Mucosa of descending colon (tissue), 3 donors: ENCODE measurements at regions not wholly inside any gene's neighbourhood (a gene's known extent, or its start where the extent isn't known, plus 50 kb on each side); places are given as distances from the start of the nearest gene placed in this dataset.

Experiments used
- ATAC-seq: fragments of 200-7000 bp; cut with Tn5 transposase; one replicate; pipeline ENCODE4 v1.9.1; 2020; ENCODE audit warnings: mild to moderate bottlenecking, moderate library complexity
- DNase-seq, 3 donors: peaks; one replicate each; pipeline ENCODE4 v3.0.0-alpha.2; 2020
- H3K36me3 ChIP-seq: fragments of 200-600 bp; one replicate; pipeline ENCODE4 v1.8.0; 2021; ENCODE audit warnings: low read depth, mild to moderate bottlenecking
- H3K4me1 ChIP-seq: fragments of 200-600 bp; one replicate; pipeline ENCODE4 v1.8.0; 2021; ENCODE audit warnings: low read depth, mild to moderate bottlenecking
- H3K4me3 ChIP-seq: fragments of 200-600 bp; one replicate; pipeline ENCODE4 v1.8.0; 2021; ENCODE audit warnings: mild to moderate bottlenecking
- H3K9me3 ChIP-seq: fragments of 200-600 bp; one replicate; pipeline ENCODE4 v1.8.0; 2021; ENCODE audit warnings: mild to moderate bottlenecking
- intact Hi-C, 2 donors: fragments of 100-400 bp; cut with DNase I in 1 of 2; cut with micrococcal nuclease in 1 of 2; formaldehyde crosslinking; loops; one replicate each; pipeline versions ENCODE4 v1.11.0 to v1.11.1; 2022; cut with DNase I, micrococcal nuclease
- TF ChIP-seq, protein P1 (sequence below): fragments of 200-600 bp; IDR thresholded peaks from one replicate; pipeline ENCODE4 v1.8.0; 2022; ENCODE audit warnings: antibody characterized with exemption, mild to moderate bottlenecking
- donor health status: DM: no; HTN: no; CAD: no; lungs with moderate emphysema.
- donor health status: DM: no; HTN: no; CAD: no.
- donor health status: DM: no; HTN: yes; CAD: no.

DNA sequence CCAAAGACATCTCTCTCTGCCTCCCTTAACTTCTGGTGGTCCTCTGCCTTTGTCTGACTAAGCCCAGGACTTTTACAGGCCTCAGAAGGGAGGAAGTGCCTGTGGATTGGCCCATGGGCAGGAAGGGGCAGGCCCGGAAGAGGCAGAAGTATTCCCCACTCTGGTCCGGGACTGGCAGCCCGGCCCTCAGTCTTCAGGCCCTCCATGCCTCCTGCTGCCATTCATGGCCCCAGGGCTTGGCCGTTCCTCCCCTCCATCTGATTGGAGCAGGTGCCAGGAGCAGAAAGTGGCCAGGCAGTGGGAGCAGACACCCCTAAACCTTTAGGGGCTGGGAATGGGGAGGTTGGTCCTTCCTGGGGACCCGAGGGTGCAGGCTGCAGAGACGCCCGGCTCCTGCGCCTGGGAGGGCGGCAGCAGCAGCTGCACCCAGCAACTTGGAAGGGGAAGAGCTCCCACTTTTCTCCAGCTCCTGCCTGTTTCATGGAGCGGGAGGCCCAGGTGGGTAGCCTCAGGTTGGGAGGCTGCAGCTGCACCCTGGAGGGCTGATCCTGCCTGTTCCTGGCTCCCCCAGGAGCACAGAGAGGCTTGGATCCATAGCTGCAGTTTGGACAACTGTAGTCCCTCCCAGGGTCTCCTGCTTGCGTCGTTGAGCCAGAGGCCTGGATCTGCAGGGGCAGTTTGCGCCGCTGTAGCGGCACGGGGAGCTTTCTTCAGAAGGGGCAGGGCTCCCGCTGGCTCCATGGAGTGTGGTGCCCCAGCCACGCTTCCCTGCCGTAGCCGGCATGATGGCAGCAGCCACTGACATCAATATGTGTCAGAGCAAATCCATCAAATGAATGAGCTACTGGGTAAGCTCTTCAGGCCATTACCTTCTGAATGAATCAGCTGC, 661.5 kb upstream of the NUDT12 start:
- TF ChIP-seq, protein P1, sequence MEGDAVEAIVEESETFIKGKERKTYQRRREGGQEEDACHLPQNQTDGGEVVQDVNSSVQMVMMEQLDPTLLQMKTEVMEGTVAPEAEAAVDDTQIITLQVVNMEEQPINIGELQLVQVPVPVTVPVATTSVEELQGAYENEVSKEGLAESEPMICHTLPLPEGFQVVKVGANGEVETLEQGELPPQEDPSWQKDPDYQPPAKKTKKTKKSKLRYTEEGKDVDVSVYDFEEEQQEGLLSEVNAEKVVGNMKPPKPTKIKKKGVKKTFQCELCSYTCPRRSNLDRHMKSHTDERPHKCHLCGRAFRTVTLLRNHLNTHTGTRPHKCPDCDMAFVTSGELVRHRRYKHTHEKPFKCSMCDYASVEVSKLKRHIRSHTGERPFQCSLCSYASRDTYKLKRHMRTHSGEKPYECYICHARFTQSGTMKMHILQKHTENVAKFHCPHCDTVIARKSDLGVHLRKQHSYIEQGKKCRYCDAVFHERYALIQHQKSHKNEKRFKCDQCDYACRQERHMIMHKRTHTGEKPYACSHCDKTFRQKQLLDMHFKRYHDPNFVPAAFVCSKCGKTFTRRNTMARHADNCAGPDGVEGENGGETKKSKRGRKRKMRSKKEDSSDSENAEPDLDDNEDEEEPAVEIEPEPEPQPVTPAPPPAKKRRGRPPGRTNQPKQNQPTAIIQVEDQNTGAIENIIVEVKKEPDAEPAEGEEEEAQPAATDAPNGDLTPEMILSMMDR = no peak
- ATAC-seq = no peak
- Histone ChIP-seq H3K4me1 (no peaks in the 10 kb centered on the region), H3K36me3 (no peaks in the 10 kb centered on the region), H3K9me3 (no peaks in the 10 kb centered on the region), H3K4me3 (no peak overlapping the region)
- intact Hi-C loops = no loop called here
- no peak for DNase-seq

DNA sequence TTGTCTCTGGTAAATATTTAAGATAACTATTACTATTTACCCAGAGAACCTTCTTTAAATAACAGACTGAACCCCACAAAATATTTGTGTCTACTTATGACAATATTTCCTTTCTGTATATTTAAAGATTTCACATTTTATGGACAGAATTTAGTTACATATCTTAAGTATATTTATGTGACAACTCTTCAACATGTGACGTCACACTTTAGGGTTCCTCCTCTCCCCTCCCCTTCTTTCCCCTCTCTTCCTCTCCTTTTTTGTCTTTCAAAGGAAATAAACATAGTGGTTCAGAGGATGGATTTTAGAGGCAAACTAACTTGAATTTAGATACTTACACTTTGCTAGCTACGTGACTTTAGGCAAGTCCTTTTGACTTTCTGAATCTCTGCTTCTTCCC, 655.6 kb upstream of the NUDT12 start:
- Histone ChIP-seq H3K36me3 (no peaks in the 10 kb centered on the region), H3K9me3 (no peaks in the 10 kb centered on the region), H3K4me3 (no peak overlapping the region), H3K4me1 (no peaks in the 10 kb centered on the region)
- DNase-seq (no peak), ATAC-seq (no peak)
- intact Hi-C loops = no loop called here
- TF ChIP-seq, protein P1 = no peak

DNA sequence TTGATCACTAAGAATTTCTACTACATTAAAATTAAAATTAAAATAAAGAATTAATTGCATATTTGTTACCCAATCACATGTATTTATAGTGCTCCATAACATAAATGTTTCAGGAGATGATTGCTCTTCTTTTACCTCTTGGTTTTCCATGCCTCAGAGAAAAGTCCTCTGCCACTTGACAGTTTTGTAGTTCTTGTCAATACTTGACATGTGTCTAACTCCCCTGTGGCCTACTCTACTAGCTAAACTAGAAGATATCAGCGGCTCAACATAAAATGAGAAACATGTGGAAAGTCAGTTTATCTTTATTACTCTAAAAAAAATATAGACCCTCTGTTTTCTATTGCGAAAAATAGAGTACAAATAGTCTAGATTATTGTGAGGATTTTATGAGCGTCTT, 650.6 kb upstream of the NUDT12 start:
- ATAC-seq (no peak), DNase-seq (no peak)
- H3K4me1 ChIP-seq = no peaks in the 10 kb centered on the region
- no peaks in the 10 kb centered on the region for H3K9me3 ChIP-seq
- no peak overlapping the region for H3K4me3 ChIP-seq
- H3K36me3 ChIP-seq = no peaks in the 10 kb centered on the region
- intact Hi-C loops = no loop called here
- TF ChIP-seq, protein P1 = no peak

DNA sequence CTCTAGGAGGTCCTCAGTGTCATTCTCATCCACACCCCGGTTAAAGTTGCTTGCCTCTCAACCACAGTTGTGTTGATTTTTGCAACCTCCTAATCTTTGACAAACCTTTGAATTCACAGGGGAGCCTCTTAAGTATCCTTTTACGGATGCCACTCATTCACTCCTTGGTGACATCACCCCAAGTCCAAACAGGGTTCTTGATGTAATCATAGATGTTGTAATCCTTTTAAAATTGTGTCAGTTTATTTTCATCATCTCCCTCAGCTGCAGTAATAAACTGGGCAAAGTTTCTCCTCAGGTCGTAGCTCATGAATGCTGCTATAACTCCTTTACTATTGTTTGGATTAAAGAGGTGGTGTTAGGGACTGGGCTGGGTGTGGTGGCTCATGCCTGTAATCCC, 637.2 kb upstream of the NUDT12 start:
- ATAC-seq (peak; percentile 31), DNase-seq (no peak)
- intact Hi-C loops = no loop called here

DNA sequence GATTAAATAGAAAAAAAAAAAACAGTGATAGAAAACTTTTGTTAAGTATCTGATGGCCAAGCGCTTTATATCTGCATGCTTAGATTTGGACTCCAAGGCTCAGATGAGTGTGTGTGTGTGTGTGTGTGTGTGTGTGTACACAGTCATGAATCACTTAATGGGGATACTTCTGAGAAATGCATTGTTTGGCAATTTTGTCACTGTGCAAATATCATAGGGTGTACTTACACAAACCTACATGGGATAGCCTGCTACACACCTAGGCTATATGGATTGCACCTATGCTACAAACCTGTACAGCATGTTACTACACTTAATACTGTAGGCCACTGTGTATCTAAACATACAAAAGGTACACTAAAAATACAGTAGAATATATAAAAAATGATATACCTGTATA, 635.6 kb upstream of the NUDT12 start:
- TF ChIP-seq, protein P1 = no peak
- peak; percentile 53 for ATAC-seq
- intact Hi-C loops = no loop called here
- DNase-seq = no peak
- Histone ChIP-seq H3K4me1 (no peaks in the 10 kb centered on the region), H3K36me3 (no peaks in the 10 kb centered on the region), H3K4me3 (no peak overlapping the region), H3K9me3 (no peaks in the 10 kb centered on the region)

More for the DNA sequence above, 637.2 kb upstream of the NUDT12 start:
- H3K36me3 ChIP-seq = no peaks in the 10 kb centered on the region
- TF ChIP-seq, protein P1 = no peak
- H3K4me3 ChIP-seq = no peak overlapping the region
- no peaks in the 10 kb centered on the region for H3K9me3 ChIP-seq
- H3K4me1 ChIP-seq = no peaks in the 10 kb centered on the region
